Activated naive CD4-positive, alpha-beta T cell treated with anti-CD3 and anti-CD28 coated beads, Interleukin-2, amount 50 U/mL, for 24 hours (primary cell): ENCODE measurements at regions not wholly inside any gene's neighbourhood (a gene's known extent, or its start where the extent isn't known, plus 50 kb on each side); places are given as distances from the start of the nearest gene placed in this dataset.

Source experiments
- H3K27ac Mint-ChIP-seq: one replicate; pipeline ENCODE4 v1.8.0; 2021; ENCODE audit warnings: mild to moderate bottlenecking, mixed read lengths
- H3K27me3 Mint-ChIP-seq: one replicate; pipeline ENCODE4 v1.8.0; 2021; ENCODE audit warnings: mixed read lengths
- H3K36me3 Mint-ChIP-seq: one replicate; pipeline ENCODE4 v1.8.0; 2021; ENCODE audit warnings: mixed read lengths
- H3K4me1 Mint-ChIP-seq: one replicate; pipeline ENCODE4 v1.8.0; 2021; ENCODE audit warnings: mixed read lengths
- H3K4me3 Mint-ChIP-seq: one replicate; pipeline ENCODE4 v1.8.0; 2021; ENCODE audit warnings: mild to moderate bottlenecking, mixed read lengths
- H3K9me3 Mint-ChIP-seq: one replicate; pipeline ENCODE4 v1.8.0; 2021; ENCODE audit warnings: mixed read lengths

GRCh38 chr12:123085066-123085465 is 65.8 kb downstream of the PITPNM2 start:
- Mint-ChIP-seq H3K9me3 (no peaks in the 10 kb centered on the region), H3K4me1 (peaks cover 44% of the 10 kb centered on the region), H3K27ac (peak overlapping the region; percentile 9), H3K27me3 (no peaks in the 10 kb centered on the region), H3K36me3 (peaks cover 3% of the 10 kb centered on the region), H3K4me3 (no peak overlapping the region)

GRCh38 chr12:123083661-123084571 is 67.0 kb downstream of the PITPNM2 start:
- Mint-ChIP-seq H3K4me3 (no peak overlapping the region), H3K27me3 (no peaks in the 10 kb centered on the region), H3K36me3 (no peaks in the 10 kb centered on the region), H3K27ac (no peak overlapping the region), H3K9me3 (no peaks in the 10 kb centered on the region), H3K4me1 (peaks cover 37% of the 10 kb centered on the region)

GRCh38 chr12:123080634-123081033 is 70.3 kb downstream of the PITPNM2 start:
- H3K27me3 Mint-ChIP-seq, result no peaks in the 10 kb centered on the region
- no peaks in the 10 kb centered on the region for H3K9me3 Mint-ChIP-seq
- H3K4me1 Mint-ChIP-seq, result peaks cover 38% of the 10 kb centered on the region
- no peaks in the 10 kb centered on the region for H3K36me3 Mint-ChIP-seq
- no peak overlapping the region for H3K4me3 Mint-ChIP-seq
- peak overlapping the region; percentile 65 for H3K27ac Mint-ChIP-seq

- Mint-ChIP-seq H3K9me3 (no peaks in the 10 kb centered on the region), H3K4me1 (peaks cover 47% of the 10 kb centered on the region), H3K36me3 (no peaks in the 10 kb centered on the region), H3K4me3 (no peak overlapping the region), H3K27me3 (no peaks in the 10 kb centered on the region), H3K27ac (peak overlapping the region; percentile 73)
These were observed 72.2 kb downstream of the PITPNM2 start for GRCh38 chr12:123078531-123079155.

- no peaks in the 10 kb centered on the region for H3K36me3 Mint-ChIP-seq
- H3K27ac Mint-ChIP-seq, result no peak overlapping the region
- no peak overlapping the region for H3K4me3 Mint-ChIP-seq
- no peaks in the 10 kb centered on the region for H3K9me3 Mint-ChIP-seq
- peaks cover 49% of the 10 kb centered on the region for H3K4me1 Mint-ChIP-seq
- H3K27me3 Mint-ChIP-seq, result no peaks in the 10 kb centered on the region
These were observed 72.8 kb downstream of the PITPNM2 start for GRCh38 chr12:123078120-123078465.

- Mint-ChIP-seq H3K4me3 (peak overlapping the region; percentile 85), H3K27me3 (no peaks in the 10 kb centered on the region), H3K36me3 (no peaks in the 10 kb centered on the region), H3K27ac (peak overlapping the region; percentile 91), H3K4me1 (peaks cover 53% of the 10 kb centered on the region), H3K9me3 (no peaks in the 10 kb centered on the region)
These were observed 73.4 kb downstream of the PITPNM2 start for GRCh38 chr12:123077298-123078119.

GRCh38 chr12:123076604-123077297 is 74.1 kb downstream of the PITPNM2 start:
- no peaks in the 10 kb centered on the region for H3K9me3 Mint-ChIP-seq
- peak overlapping the region; percentile 85 for H3K4me3 Mint-ChIP-seq
- peak overlapping the region; percentile 91 for H3K27ac Mint-ChIP-seq
- H3K4me1 Mint-ChIP-seq, result peaks cover 57% of the 10 kb centered on the region
- H3K27me3 Mint-ChIP-seq, result no peaks in the 10 kb centered on the region
- no peaks in the 10 kb centered on the region for H3K36me3 Mint-ChIP-seq

GRCh38 chr12:123075646-123076171 is 75.2 kb downstream of the PITPNM2 start:
- Mint-ChIP-seq H3K27me3 (no peaks in the 10 kb centered on the region), H3K9me3 (no peaks in the 10 kb centered on the region), H3K36me3 (no peaks in the 10 kb centered on the region), H3K27ac (peak overlapping the region; percentile 91), H3K4me1 (peaks cover 66% of the 10 kb centered on the region), H3K4me3 (peak overlapping the region; percentile 85)

- Mint-ChIP-seq H3K27ac (peak overlapping the region; percentile 91), H3K4me3 (peak overlapping the region; percentile 85), H3K9me3 (no peaks in the 10 kb centered on the region), H3K36me3 (no peaks in the 10 kb centered on the region), H3K27me3 (no peaks in the 10 kb centered on the region), H3K4me1 (peaks cover 69% of the 10 kb centered on the region)
These were observed 75.7 kb downstream of the PITPNM2 start for GRCh38 chr12:123075087-123075645.

- Mint-ChIP-seq H3K27ac (peak overlapping the region; percentile 30), H3K27me3 (no peaks in the 10 kb centered on the region), H3K36me3 (no peaks in the 10 kb centered on the region), H3K9me3 (no peaks in the 10 kb centered on the region), H3K4me1 (peaks cover 77% of the 10 kb centered on the region), H3K4me3 (peak overlapping the region; percentile 85)
These were observed 76.7 kb downstream of the PITPNM2 start for GRCh38 chr12:123073962-123074801.

GRCh38 chr12:123073292-123073691 is 77.6 kb downstream of the PITPNM2 start:
- no peaks in the 10 kb centered on the region for H3K9me3 Mint-ChIP-seq
- peak overlapping the region; percentile 0 for H3K27ac Mint-ChIP-seq

GRCh38 chr12:123071857-123072256 is 79.0 kb downstream of the PITPNM2 start:
- Mint-ChIP-seq H3K27ac (no peak overlapping the region), H3K4me3 (no peak overlapping the region), H3K4me1 (peaks cover 77% of the 10 kb centered on the region), H3K9me3 (no peaks in the 10 kb centered on the region), H3K36me3 (no peaks in the 10 kb centered on the region), H3K27me3 (no peaks in the 10 kb centered on the region)

More at GRCh38 chr12:123073292-123073691, 77.6 kb downstream of the PITPNM2 start:
- Mint-ChIP-seq H3K4me3 (peak overlapping the region; percentile 28), H3K4me1 (peaks cover 77% of the 10 kb centered on the region), H3K36me3 (no peaks in the 10 kb centered on the region), H3K27me3 (no peaks in the 10 kb centered on the region)

GRCh38 chr12:123071099-123071800 is 79.6 kb downstream of the PITPNM2 start:
- H3K27me3 Mint-ChIP-seq, result no peaks in the 10 kb centered on the region
- no peaks in the 10 kb centered on the region for H3K9me3 Mint-ChIP-seq

More at GRCh38 chr12:123071099-123071800, 79.6 kb downstream of the PITPNM2 start:
- Mint-ChIP-seq H3K4me3 (no peak overlapping the region), H3K4me1 (peaks cover 77% of the 10 kb centered on the region), H3K27ac (no peak overlapping the region), H3K36me3 (no peaks in the 10 kb centered on the region)
